ENCODE measurements at regions not wholly inside any gene's neighbourhood (a gene's known extent, or its start where the extent isn't known, plus 50 kb on each side); places are given as distances from the start of the nearest gene placed in this dataset.

GRCh38 chr13:65929436-65929835 lies 1300.7 kb downstream of the PCDH9 start:
- TF ChIP-seq CTCF (IDR thresholded peaks at IDR 0.05) = no peak
- no peak for TF ChIP-seq ZNF317 (CRISPR knock-in tag; IDR thresholded peaks at IDR 0.05; ENCODE audit: borderline replicate concordance, low read depth)
- no peak for TF ChIP-seq GABPB1 (CRISPR knock-in tag; IDR thresholded peaks at IDR 0.05)
- TF ChIP-seq E2F5 (CRISPR knock-in tag; IDR thresholded peaks at IDR 0.05) = no peak
- no peak for TF ChIP-seq JUN (CRISPR knock-in tag; IDR thresholded peaks at IDR 0.05)
- no peak for TF ChIP-seq MAX (CRISPR knock-in tag; IDR thresholded peaks at IDR 0.05)
- no peak for TF ChIP-seq PRDM15 (CRISPR knock-in tag; IDR thresholded peaks at IDR 0.05)
- no peak for TF ChIP-seq NR3C1 (CRISPR knock-in tag; conservative IDR thresholded peaks at IDR 0.05; ENCODE audit: low read depth)
- TF ChIP-seq TEAD4 (CRISPR knock-in tag; IDR thresholded peaks at IDR 0.05) = no peak
- TF ChIP-seq ZBTB43 (CRISPR knock-in tag; IDR thresholded peaks at IDR 0.05) = no peak
- no peak for TF ChIP-seq ATF1 (CRISPR knock-in tag; IDR thresholded peaks at IDR 0.05)
